ENCODE measurements at regions not wholly inside any gene's neighbourhood (a gene's known extent, or its start where the extent isn't known, plus 50 kb on each side); places are given as distances from the start of the nearest gene placed in this dataset.
A peak's percentile ranks its signal among the peaks of the same experiment; 100 is the strongest.

GRCh38 chr18:24530630-24531111 is 70.2 kb downstream of the HRH4 start:
- peaks cover 4% of the 10 kb centered on the region for H3K9me3 Mint-ChIP-seq (ENCODE audit: low read depth, unreplicated experiment)
- peak; percentile 32 for DNase-seq
- peaks cover 50% of the 10 kb centered on the region for H3K27me3 Mint-ChIP-seq (ENCODE audit: unreplicated experiment)
- intact Hi-C loops (cut with micrococcal nuclease; ENCODE audit: unreplicated experiment), result no loop called here
- H3K27ac Mint-ChIP-seq (ENCODE audit: unreplicated experiment), result no peak overlapping the region
- CTCF ChIA-PET, result interaction anchor here (0.6 kb wide), 1 partner anchor 598 kb away, joined by 3 read pairs; no protein-coding TSS in a partner anchor
- no peaks in the 10 kb centered on the region for H3K36me3 Mint-ChIP-seq (ENCODE audit: insufficient read depth, unreplicated experiment)
- H3K4me1 Mint-ChIP-seq (ENCODE audit: low read depth, unreplicated experiment), result peaks cover 9% of the 10 kb centered on the region
- no peak for TF ChIP-seq CTCF (IDR thresholded peaks at IDR 0.05; ENCODE audit: unreplicated experiment)
- no TSS peak for BruUV-seq (replicated peaks)
- no peak overlapping the region for H3K4me3 Mint-ChIP-seq (ENCODE audit: low read depth, unreplicated experiment)

- no peak for TF ChIP-seq CTCF (IDR thresholded peaks at IDR 0.05; ENCODE audit: unreplicated experiment)
- no peak overlapping the region for H3K4me3 Mint-ChIP-seq (ENCODE audit: low read depth, unreplicated experiment)
- peaks cover 4% of the 10 kb centered on the region for H3K9me3 Mint-ChIP-seq (ENCODE audit: low read depth, unreplicated experiment)
- H3K27me3 Mint-ChIP-seq (ENCODE audit: unreplicated experiment), result peaks cover 86% of the 10 kb centered on the region
- no peaks in the 10 kb centered on the region for H3K36me3 Mint-ChIP-seq (ENCODE audit: insufficient read depth, unreplicated experiment)
- H3K4me1 Mint-ChIP-seq (ENCODE audit: low read depth, unreplicated experiment), result peaks cover 9% of the 10 kb centered on the region
- CTCF ChIA-PET, result no interaction called here
- no TSS peak for BruUV-seq (replicated peaks)
- intact Hi-C loops (cut with micrococcal nuclease; ENCODE audit: unreplicated experiment), result no loop called here
- no peak overlapping the region for H3K27ac Mint-ChIP-seq (ENCODE audit: unreplicated experiment)
- DNase-seq, result no peak
Measured at GRCh38 chr18:24534271-24534670, 73.8 kb downstream of the HRH4 start.

GRCh38 chr18:24534737-24535136 is 74.3 kb downstream of the HRH4 start:
- no peak overlapping the region for H3K27ac Mint-ChIP-seq (ENCODE audit: unreplicated experiment)
- peaks cover 4% of the 10 kb centered on the region for H3K9me3 Mint-ChIP-seq (ENCODE audit: low read depth, unreplicated experiment)
- CTCF ChIA-PET, result interaction anchor here (1.1 kb wide), 1 partner anchor 46 kb away, joined by 3 read pairs; no protein-coding TSS in a partner anchor
- no TSS peak for BruUV-seq (replicated peaks)
- intact Hi-C loops (cut with micrococcal nuclease; ENCODE audit: unreplicated experiment), result no loop called here
- peaks cover 9% of the 10 kb centered on the region for H3K4me1 Mint-ChIP-seq (ENCODE audit: low read depth, unreplicated experiment)
- no peak for DNase-seq
- H3K27me3 Mint-ChIP-seq (ENCODE audit: unreplicated experiment), result peaks cover 91% of the 10 kb centered on the region
- no peak overlapping the region for H3K4me3 Mint-ChIP-seq (ENCODE audit: low read depth, unreplicated experiment)
- TF ChIP-seq CTCF (IDR thresholded peaks at IDR 0.05; ENCODE audit: unreplicated experiment), result no peak
- no peaks in the 10 kb centered on the region for H3K36me3 Mint-ChIP-seq (ENCODE audit: insufficient read depth, unreplicated experiment)

GRCh38 chr18:24535527-24536295 is 75.3 kb downstream of the HRH4 start:
- TF ChIP-seq CTCF (IDR thresholded peaks at IDR 0.05; ENCODE audit: unreplicated experiment), result no peak
- DNase-seq, result no peak
- Mint-ChIP-seq H3K4me1 (ENCODE audit: low read depth, unreplicated experiment) (peaks cover 3% of the 10 kb centered on the region), H3K36me3 (ENCODE audit: insufficient read depth, unreplicated experiment) (no peaks in the 10 kb centered on the region), H3K9me3 (ENCODE audit: low read depth, unreplicated experiment) (peaks cover 4% of the 10 kb centered on the region), H3K27ac (ENCODE audit: unreplicated experiment) (no peak overlapping the region), H3K27me3 (ENCODE audit: unreplicated experiment) (peaks cover 98% of the 10 kb centered on the region), H3K4me3 (ENCODE audit: low read depth, unreplicated experiment) (no peak overlapping the region)
- CTCF ChIA-PET, result interaction anchor here (1.1 kb wide), 1 partner anchor 47 kb away, joined by 3 read pairs; no protein-coding TSS in a partner anchor
- no TSS peak for BruUV-seq (replicated peaks)
- intact Hi-C loops (cut with micrococcal nuclease; ENCODE audit: unreplicated experiment), result no loop called here
